ENCODE measurements at regions not wholly inside any gene's neighbourhood (a gene's known extent, or its start where the extent isn't known, plus 50 kb on each side); places are given as distances from the start of the nearest gene placed in this dataset.
A peak's percentile ranks its signal among the peaks of the same experiment; 100 is the strongest.

DNA sequence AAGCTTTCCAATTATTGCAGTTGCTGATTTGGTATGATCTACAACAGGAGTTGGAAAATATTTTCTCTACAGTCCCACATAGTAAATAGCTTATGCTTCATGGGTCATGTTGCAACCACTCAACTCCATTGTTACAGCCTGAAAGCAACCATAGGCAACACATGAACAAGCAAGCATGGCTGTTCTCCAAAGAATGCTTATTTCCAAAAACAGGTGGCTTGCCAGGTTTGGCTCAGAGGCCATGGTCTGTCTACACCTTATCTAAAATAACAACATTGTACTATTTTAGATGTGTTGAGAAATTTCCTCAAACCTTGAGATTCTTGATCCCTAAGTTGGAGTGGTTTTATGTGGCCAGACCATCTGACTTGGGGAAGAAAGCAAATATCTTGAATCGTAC, 153.9 kb upstream of the MPPED2 start:
- no peak for DNase-seq

- DNase-seq = no peak
Observed at GRCh38 chr11:30735946-30736345, 149.8 kb upstream of the MPPED2 start.

DNA sequence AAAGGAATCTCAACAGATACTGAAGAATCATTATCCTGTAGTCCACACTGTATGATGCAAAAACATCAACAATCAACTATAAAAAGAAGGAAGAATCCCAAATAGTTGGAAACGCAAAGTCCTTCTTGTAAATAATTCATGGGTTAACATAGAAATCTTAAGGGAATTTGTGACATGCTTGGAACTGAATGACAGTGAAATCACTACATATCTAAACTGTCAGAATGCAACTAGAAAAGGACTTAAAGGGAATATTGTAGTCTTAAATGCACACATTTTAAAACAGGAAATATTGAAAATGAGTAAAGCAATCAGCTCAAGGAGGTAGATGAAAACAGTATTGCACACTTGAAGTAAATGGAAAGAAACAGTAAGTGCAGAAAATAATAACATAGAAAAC, 147.6 kb upstream of the MPPED2 start:
- no peak for DNase-seq

- no peak for DNase-seq
Observed at GRCh38 chr11:30730011-30730410, 143.9 kb upstream of the MPPED2 start.

DNA sequence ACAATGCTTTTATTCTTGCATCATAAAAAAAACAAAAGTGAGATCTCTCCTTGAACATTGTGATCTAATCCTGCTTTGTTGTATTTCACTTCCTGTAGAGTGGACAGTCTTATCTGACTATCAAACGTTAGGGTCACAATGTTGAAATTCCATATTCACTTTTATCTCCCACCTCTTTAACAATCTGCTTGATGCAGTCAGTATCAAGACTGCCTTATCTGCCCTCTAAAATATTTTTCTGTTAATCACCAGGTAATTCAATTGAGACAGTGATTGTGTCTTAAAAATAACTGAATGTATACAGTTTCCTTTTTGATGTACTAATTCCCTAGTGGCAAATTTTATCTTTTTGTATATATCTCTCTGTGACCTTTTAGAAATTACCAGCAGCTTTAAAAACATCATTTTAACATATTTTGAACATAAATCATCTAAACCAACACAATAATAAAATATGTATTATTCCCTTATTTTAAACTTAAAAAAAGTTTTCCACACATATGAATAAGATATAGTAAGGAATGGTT, 143.1 kb upstream of the MPPED2 start:
- no peak for DNase-seq

- DNase-seq = no peak
Observed at GRCh38 chr11:30725645-30726195, 139.6 kb upstream of the MPPED2 start.

GRCh38 chr11:30724274-30724673, 138.1 kb upstream of the MPPED2 start:
- no peak for DNase-seq

DNA sequence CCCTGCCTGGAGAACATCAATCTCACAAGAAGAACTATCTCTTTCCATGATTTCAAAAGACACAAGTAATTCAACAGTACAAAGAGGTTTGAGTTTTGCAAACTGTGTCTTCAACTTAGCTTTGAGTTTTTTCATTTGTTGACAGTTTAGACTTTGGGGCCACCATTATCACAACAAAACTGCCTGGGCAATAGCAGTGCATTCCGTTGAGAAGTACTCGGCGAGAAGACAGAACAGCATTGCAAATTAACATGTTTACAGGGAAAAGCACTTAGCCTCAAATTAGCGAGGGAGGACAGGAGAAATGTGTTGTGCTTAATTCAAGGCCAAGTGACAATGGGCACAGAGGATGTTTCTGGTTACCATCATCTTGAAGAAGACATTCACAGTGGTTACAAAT, 133.2 kb upstream of the MPPED2 start:
- no peak for DNase-seq

DNA sequence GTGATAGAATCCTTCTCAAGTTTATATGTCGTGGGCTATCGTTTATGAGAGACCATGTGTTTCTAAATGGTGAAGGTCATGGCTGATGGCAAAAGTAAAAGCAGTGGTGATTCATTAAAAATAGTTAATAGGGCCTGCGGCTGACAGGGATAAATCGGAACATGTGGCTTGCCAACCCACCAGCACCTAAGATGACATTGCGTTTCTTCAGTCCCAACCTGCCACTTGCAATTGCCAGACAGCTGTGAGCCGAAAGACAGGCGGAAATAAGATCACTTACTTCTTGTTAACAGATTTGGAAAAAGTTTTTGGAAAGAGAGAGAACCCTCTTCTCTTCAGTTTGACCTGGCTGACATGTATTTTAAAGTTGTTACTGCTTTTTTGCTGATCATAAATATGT, 131.5 kb upstream of the MPPED2 start:
- DNase-seq = no peak

DNA sequence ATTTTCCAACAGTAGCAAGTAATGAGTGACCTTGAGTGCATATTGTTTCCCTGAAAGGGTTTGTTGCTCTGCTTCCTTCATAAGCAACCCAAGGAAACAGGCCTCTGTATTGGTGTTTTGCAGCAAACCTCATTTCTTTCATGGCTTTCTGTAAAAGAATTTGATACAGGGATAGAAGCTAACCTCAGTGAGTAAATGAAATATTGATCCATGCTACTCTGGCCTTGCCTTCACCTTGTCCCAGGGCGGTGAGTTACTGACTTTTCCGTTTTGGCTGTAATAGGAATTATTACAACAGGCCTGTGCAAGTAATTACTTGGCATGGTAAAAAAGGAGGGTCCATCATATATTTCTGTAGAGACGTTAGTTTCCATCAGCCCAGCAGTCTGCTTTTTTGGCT, 130.9 kb upstream of the MPPED2 start:
- DNase-seq = no peak

DNA sequence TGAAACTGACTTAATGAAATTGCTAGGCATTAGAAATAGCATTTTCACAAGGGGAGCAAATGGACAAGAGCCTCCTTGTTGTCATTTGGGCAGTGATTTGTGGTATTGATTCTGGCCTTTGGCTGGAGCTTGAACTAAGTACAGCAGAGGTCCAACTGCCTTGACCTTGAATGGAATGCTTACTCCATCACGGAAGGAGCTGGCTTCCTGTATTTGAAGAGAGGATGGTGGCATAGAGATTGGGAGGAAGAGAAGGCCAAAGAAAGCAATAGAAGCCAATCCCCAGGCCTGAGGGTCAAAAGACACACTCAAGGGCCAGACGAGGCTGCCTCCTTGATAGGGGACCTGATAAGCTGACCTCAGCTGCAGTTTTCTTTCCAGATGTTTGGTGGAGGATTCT, 126.6 kb upstream of the MPPED2 start:
- no peak for DNase-seq

- DNase-seq = peak; percentile 20
Observed at GRCh38 chr11:30710221-30710620, 124.1 kb upstream of the MPPED2 start.

DNA sequence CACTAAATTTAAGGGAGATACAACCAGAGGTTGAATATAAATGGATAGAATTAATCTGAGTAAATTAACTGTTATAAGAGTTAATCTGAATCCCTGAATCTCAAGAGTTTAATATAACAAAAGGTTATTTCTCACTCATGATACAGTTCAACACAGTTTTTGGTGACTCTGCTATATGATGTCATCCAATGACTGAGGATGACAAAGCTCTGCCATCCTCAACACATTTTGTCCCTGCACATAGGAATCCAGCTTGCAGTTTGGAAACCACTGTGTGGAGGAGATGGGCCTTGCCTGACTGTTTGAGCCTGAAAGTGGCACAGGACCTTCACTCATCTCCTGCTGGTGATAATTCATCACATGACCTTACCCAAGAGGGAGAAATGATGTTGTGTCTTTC, 121.0 kb upstream of the MPPED2 start:
- DNase-seq = no peak

DNA sequence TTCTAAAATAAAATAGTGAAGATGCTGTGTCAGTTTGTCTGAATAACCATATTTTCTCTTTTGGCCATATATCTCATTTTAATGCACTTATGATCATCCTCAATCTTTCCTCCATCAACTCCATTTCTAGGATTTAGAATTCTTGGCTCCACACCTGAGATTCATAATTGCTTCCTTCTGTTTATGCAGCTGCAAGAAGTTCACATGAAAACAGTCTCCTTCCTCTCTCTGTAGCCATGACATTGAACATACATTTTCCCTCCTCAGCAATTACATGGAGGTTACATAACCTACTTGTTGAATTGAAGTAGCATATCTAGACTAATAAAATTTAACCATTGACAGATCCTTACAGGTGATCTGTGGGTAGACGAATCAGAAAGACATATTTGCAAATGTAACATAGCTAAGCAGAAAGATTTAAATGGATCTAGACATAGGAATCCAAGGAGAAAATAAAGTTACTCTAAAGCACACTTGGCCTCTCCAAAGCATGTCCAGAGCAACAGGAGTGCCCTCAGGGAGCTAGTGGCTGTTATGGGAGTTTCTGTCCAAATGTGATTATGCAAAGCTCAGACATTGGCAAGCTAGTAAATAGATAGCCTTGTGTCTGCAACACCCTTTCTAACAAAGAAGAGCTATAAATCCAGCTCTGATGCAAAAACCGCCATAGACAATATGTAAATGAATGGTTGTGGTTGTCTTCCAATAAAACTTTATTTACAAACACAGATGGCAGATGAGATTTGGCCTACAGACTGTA, 119.9 kb upstream of the MPPED2 start:
- DNase-seq = no peak

- no peak for DNase-seq
Observed at GRCh38 chr11:30698425-30698824, 112.3 kb upstream of the MPPED2 start.

GRCh38 chr11:30697032-30697431, 110.9 kb upstream of the MPPED2 start:
- no peak for DNase-seq

- DNase-seq = no peak
Observed at GRCh38 chr11:30684772-30685171, 98.6 kb upstream of the MPPED2 start.

- no peak for DNase-seq
Observed at GRCh38 chr11:30683176-30683575, 97.0 kb upstream of the MPPED2 start.

DNA sequence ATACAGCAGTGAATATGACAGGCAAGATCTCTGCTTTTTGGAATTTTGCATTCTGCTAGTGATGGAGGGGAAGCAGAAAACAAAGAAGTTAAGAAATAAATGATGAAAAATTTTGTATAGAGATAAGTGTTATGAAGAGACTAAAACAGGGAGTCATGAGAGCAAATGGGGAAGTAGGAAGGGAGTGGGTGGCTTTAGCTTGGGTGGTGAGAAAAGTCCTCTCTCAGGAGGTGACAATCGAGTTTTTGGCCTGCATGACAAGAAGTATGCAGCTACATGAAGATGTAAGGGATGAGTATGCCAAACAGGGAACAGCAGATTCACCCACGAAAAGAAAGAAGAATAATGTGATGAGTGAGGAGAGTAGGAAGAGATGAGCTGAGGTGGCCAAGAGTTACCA, 80.7 kb upstream of the MPPED2 start:
- DNase-seq = no peak

- no peak for DNase-seq
Observed at GRCh38 chr11:30665067-30665466, 78.9 kb upstream of the MPPED2 start.

GRCh38 chr11:30653606-30654005, 67.5 kb upstream of the MPPED2 start:
- DNase-seq = no peak

- no peak for DNase-seq
Observed at GRCh38 chr11:30652801-30653200, 66.6 kb upstream of the MPPED2 start.

- no peak for DNase-seq
Observed at GRCh38 chr11:30650266-30650665, 64.1 kb upstream of the MPPED2 start.

Measured in renal pelvis (tissue), 1 donor.